GM23338 (cell line): ENCODE measurements at regions not wholly inside any gene's neighbourhood (a gene's known extent, or its start where the extent isn't known, plus 50 kb on each side); places are given as distances from the start of the nearest gene placed in this dataset.

Experiments used
- ATAC-seq: fragments of 200-7000 bp; cut with Tn5 transposase; 3 replicates; pipeline ENCODE4 v1.9.1; 2020
- DNase-seq: peaks from one replicate; pipeline ENCODE4 v3.0.0-alpha.2; 2015; ENCODE audit warnings: low spot score
- H2AFZ ChIP-seq: fragments of 200-600 bp; sonication (generic); 2 replicates; pipeline ENCODE4 v1.8.0; 2016; ENCODE audit warnings: antibody characterized with exemption, mild to moderate bottlenecking, moderate library complexity
- H3F3A ChIP-seq: fragments of 200-600 bp; sonication (generic); replicated peaks from 2 replicates; pipeline ENCODE4 v1.8.0; 2017; ENCODE audit warnings: antibody characterized with exemption, mixed run types, low read depth
- H3K27ac ChIP-seq: fragments of 200-600 bp; sonication (generic); 2 replicates; pipeline ENCODE4 v1.6.1; 2016; ENCODE audit warnings: low read depth
- H3K27me3 ChIP-seq: fragments of 200-600 bp; sonication (generic); 2 replicates; pipeline ENCODE4 v1.8.0; 2016; ENCODE audit warnings: mild to moderate bottlenecking, mixed run types, moderate library complexity; ENCODE audit not compliant: insufficient read depth
- H3K36me3 ChIP-seq: fragments of 200-600 bp; sonication (generic); 2 replicates; pipeline ENCODE4 v1.8.0; 2016; ENCODE audit warnings: mild to moderate bottlenecking; ENCODE audit not compliant: insufficient read depth
- H3K4me1 ChIP-seq: fragments of 200-600 bp; sonication (generic); 2 replicates; pipeline ENCODE4 v1.8.0; 2016; ENCODE audit warnings: mild to moderate bottlenecking, moderate library complexity; ENCODE audit not compliant: insufficient read depth
- H3K4me2 ChIP-seq: fragments of 200-600 bp; sonication (generic); 2 replicates; pipeline ENCODE4 v1.7.1; 2017; ENCODE audit warnings: mixed run types
- H3K4me3 ChIP-seq: fragments of 200-600 bp; sonication (generic); 2 replicates; pipeline ENCODE4 v1.6.1; 2016; ENCODE audit warnings: mixed run types
- H3K79me2 ChIP-seq: fragments of 200-600 bp; sonication (generic); replicated peaks from 2 replicates; pipeline ENCODE4 v1.8.0; 2017; ENCODE audit warnings: mild to moderate bottlenecking; ENCODE audit not compliant: insufficient read depth
- H3K9me2 ChIP-seq: fragments of 200-600 bp; sonication (generic); 2 replicates; pipeline ENCODE4 v1.8.0; 2017; ENCODE audit not compliant: insufficient read depth
- H4K20me1 ChIP-seq: fragments of 200-600 bp; sonication (generic); replicated peaks from 2 replicates; pipeline ENCODE4 v1.8.0; 2017; ENCODE audit warnings: mild to moderate bottlenecking; ENCODE audit not compliant: insufficient read depth
- H3K27ac Mint-ChIP-seq: 2 replicates; pipeline ENCODE4 v1.8.0; 2020; ENCODE audit warnings: inconsistent platforms, mild to moderate bottlenecking, moderate library complexity, mixed read lengths
- H3K27me3 Mint-ChIP-seq: 3 replicates; pipeline ENCODE4 v1.8.0; 2022; ENCODE audit warnings: low read depth, mild to moderate bottlenecking, moderate library complexity, mixed read lengths, inconsistent platforms; ENCODE audit not compliant: insufficient read depth, poor library complexity
- H3K36me3 Mint-ChIP-seq: 3 replicates; pipeline ENCODE4 v1.8.0; 2021; ENCODE audit warnings: low read depth, mild to moderate bottlenecking, inconsistent platforms, moderate library complexity, mixed read lengths
- H3K4me1 Mint-ChIP-seq: 3 replicates; pipeline ENCODE4 v1.8.0; 2020; ENCODE audit warnings: mild to moderate bottlenecking, inconsistent platforms, mixed read lengths
- H3K4me3 Mint-ChIP-seq: 3 replicates; pipeline ENCODE4 v1.8.0; 2021; ENCODE audit warnings: moderate library complexity, mild to moderate bottlenecking, inconsistent platforms, mixed read lengths
- H3K9me3 Mint-ChIP-seq: 3 replicates; pipeline ENCODE4 v1.8.0; 2020; ENCODE audit warnings: moderate library complexity, mild to moderate bottlenecking, inconsistent platforms, mixed read lengths
- EZH2 ChIP-seq: fragments of 200-600 bp; sonication (generic); IDR thresholded peaks from one replicate; pipeline ENCODE4 v1.8.0; 2017; ENCODE audit warnings: antibody characterized with exemption, mild to moderate bottlenecking, low read depth; ENCODE audit not compliant: unreplicated experiment
- EZH2phosphoT487 ChIP-seq: fragments of 200-600 bp; sonication (generic); IDR thresholded peaks from one replicate; pipeline ENCODE4 v1.8.1; 2018; ENCODE audit warnings: antibody characterized with exemption; ENCODE audit not compliant: unreplicated experiment
- JUNB ChIP-seq: IDR thresholded peaks from one replicate; pipeline ENCODE4 v1.6.1; 2016; ENCODE audit warnings: antibody characterized with exemption; ENCODE audit not compliant: unreplicated experiment
- POLR2AphosphoS5 ChIP-seq: IDR thresholded peaks from 2 replicates; pipeline ENCODE4 v1.6.1; 2016; ENCODE audit warnings: antibody characterized with exemption, low read depth
- STAT1 ChIP-seq: IDR thresholded peaks from one replicate; pipeline ENCODE4 v1.6.1; 2016; ENCODE audit warnings: antibody characterized with exemption; ENCODE audit not compliant: unreplicated experiment
- ZNF114 ChIP-seq: fragments of 250-450 bp; sonication (Bioruptor Pico); IDR thresholded peaks from 2 replicates; pipeline ENCODE4 v1.5.0; 2020; ENCODE audit warnings: mild to moderate bottlenecking, moderate library complexity
- ZNF331 ChIP-seq: fragments of 250-450 bp; sonication (Bioruptor Pico); IDR thresholded peaks from 2 replicates; pipeline ENCODE4 v1.5.0; 2020; ENCODE audit warnings: low read depth, mild to moderate bottlenecking, moderate library complexity
- TF ChIP-seq, protein P1 (sequence below): IDR thresholded peaks from 2 replicates; pipeline ENCODE4 v1.6.1; 2016; ENCODE audit warnings: antibody characterized with exemption
- TF ChIP-seq, protein P2 (sequence below): IDR thresholded peaks from one replicate; pipeline ENCODE4 v1.6.1; 2018; ENCODE audit warnings: antibody characterized with exemption; ENCODE audit not compliant: unreplicated experiment
- TF ChIP-seq, protein P3 (sequence below): fragments of 250-450 bp; sonication (Bioruptor Pico); IDR thresholded peaks from 2 replicates; pipeline ENCODE4 v1.5.0; 2020; ENCODE audit warnings: mild to moderate bottlenecking, moderate library complexity

DNA sequence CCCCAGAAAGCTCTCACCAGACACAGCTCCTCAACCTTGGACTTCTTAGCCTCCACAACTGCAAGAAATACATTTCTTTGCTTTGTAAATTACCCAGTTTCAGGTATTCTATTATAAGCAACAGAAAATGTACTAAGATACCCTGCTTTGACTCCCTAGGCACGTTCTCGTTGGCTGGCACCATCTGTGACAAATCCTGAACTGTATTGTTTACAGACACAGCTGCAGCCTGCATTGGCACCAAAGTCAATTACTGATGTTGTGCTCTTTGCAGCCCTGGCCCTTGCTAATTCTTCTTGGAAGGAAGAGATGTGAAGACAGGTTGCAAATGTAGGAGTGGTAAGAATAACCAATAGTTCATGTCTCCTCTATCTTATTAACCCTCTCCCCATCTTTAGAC is 72.7 kb upstream of the FAM136A start:
- H4K20me1 ChIP-seq = no peaks in the 10 kb centered on the region
- H3K27me3 ChIP-seq = no peaks in the 10 kb centered on the region; the same call in 1 of the 2 replicates
- H3K4me3 ChIP-seq = no peak overlapping the region
- no peaks in the 10 kb centered on the region; the same call in 1 of the 2 replicates for H3K36me3 ChIP-seq
- ATAC-seq (no peak), DNase-seq (no peak)
- no peaks in the 10 kb centered on the region for H3F3A ChIP-seq
- H3K4me2 ChIP-seq = no peak overlapping the region
- Mint-ChIP-seq H3K4me3 (no peak overlapping the region), H3K27me3 (peaks cover 2% of the 10 kb centered on the region), H3K36me3 (no peaks in the 10 kb centered on the region), H3K27ac (no peak overlapping the region), H3K4me1 (no peaks in the 10 kb centered on the region), H3K9me3 (no peaks in the 10 kb centered on the region)
- no peak overlapping the region for H3K27ac ChIP-seq
- no peaks in the 10 kb centered on the region for H3K79me2 ChIP-seq
- H3K4me1 ChIP-seq = no peaks in the 10 kb centered on the region
- H3K9me2 ChIP-seq = no peaks in the 10 kb centered on the region
- H2AFZ ChIP-seq = no peak overlapping the region
- TF ChIP-seq JUNB = no peak
- no peak for TF ChIP-seq STAT1
- no peak for TF ChIP-seq POLR2AphosphoS5
- no peak for TF ChIP-seq EZH2phosphoT487
- TF ChIP-seq, protein P1, sequence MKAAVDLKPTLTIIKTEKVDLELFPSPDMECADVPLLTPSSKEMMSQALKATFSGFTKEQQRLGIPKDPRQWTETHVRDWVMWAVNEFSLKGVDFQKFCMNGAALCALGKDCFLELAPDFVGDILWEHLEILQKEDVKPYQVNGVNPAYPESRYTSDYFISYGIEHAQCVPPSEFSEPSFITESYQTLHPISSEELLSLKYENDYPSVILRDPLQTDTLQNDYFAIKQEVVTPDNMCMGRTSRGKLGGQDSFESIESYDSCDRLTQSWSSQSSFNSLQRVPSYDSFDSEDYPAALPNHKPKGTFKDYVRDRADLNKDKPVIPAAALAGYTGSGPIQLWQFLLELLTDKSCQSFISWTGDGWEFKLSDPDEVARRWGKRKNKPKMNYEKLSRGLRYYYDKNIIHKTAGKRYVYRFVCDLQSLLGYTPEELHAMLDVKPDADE = no peak
- TF ChIP-seq ZNF331 = no peak
- TF ChIP-seq, protein P2, sequence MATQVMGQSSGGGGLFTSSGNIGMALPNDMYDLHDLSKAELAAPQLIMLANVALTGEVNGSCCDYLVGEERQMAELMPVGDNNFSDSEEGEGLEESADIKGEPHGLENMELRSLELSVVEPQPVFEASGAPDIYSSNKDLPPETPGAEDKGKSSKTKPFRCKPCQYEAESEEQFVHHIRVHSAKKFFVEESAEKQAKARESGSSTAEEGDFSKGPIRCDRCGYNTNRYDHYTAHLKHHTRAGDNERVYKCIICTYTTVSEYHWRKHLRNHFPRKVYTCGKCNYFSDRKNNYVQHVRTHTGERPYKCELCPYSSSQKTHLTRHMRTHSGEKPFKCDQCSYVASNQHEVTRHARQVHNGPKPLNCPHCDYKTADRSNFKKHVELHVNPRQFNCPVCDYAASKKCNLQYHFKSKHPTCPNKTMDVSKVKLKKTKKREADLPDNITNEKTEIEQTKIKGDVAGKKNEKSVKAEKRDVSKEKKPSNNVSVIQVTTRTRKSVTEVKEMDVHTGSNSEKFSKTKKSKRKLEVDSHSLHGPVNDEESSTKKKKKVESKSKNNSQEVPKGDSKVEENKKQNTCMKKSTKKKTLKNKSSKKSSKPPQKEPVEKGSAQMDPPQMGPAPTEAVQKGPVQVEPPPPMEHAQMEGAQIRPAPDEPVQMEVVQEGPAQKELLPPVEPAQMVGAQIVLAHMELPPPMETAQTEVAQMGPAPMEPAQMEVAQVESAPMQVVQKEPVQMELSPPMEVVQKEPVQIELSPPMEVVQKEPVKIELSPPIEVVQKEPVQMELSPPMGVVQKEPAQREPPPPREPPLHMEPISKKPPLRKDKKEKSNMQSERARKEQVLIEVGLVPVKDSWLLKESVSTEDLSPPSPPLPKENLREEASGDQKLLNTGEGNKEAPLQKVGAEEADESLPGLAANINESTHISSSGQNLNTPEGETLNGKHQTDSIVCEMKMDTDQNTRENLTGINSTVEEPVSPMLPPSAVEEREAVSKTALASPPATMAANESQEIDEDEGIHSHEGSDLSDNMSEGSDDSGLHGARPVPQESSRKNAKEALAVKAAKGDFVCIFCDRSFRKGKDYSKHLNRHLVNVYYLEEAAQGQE = no peak
- no peak for TF ChIP-seq ZNF114
- TF ChIP-seq, protein P3, sequence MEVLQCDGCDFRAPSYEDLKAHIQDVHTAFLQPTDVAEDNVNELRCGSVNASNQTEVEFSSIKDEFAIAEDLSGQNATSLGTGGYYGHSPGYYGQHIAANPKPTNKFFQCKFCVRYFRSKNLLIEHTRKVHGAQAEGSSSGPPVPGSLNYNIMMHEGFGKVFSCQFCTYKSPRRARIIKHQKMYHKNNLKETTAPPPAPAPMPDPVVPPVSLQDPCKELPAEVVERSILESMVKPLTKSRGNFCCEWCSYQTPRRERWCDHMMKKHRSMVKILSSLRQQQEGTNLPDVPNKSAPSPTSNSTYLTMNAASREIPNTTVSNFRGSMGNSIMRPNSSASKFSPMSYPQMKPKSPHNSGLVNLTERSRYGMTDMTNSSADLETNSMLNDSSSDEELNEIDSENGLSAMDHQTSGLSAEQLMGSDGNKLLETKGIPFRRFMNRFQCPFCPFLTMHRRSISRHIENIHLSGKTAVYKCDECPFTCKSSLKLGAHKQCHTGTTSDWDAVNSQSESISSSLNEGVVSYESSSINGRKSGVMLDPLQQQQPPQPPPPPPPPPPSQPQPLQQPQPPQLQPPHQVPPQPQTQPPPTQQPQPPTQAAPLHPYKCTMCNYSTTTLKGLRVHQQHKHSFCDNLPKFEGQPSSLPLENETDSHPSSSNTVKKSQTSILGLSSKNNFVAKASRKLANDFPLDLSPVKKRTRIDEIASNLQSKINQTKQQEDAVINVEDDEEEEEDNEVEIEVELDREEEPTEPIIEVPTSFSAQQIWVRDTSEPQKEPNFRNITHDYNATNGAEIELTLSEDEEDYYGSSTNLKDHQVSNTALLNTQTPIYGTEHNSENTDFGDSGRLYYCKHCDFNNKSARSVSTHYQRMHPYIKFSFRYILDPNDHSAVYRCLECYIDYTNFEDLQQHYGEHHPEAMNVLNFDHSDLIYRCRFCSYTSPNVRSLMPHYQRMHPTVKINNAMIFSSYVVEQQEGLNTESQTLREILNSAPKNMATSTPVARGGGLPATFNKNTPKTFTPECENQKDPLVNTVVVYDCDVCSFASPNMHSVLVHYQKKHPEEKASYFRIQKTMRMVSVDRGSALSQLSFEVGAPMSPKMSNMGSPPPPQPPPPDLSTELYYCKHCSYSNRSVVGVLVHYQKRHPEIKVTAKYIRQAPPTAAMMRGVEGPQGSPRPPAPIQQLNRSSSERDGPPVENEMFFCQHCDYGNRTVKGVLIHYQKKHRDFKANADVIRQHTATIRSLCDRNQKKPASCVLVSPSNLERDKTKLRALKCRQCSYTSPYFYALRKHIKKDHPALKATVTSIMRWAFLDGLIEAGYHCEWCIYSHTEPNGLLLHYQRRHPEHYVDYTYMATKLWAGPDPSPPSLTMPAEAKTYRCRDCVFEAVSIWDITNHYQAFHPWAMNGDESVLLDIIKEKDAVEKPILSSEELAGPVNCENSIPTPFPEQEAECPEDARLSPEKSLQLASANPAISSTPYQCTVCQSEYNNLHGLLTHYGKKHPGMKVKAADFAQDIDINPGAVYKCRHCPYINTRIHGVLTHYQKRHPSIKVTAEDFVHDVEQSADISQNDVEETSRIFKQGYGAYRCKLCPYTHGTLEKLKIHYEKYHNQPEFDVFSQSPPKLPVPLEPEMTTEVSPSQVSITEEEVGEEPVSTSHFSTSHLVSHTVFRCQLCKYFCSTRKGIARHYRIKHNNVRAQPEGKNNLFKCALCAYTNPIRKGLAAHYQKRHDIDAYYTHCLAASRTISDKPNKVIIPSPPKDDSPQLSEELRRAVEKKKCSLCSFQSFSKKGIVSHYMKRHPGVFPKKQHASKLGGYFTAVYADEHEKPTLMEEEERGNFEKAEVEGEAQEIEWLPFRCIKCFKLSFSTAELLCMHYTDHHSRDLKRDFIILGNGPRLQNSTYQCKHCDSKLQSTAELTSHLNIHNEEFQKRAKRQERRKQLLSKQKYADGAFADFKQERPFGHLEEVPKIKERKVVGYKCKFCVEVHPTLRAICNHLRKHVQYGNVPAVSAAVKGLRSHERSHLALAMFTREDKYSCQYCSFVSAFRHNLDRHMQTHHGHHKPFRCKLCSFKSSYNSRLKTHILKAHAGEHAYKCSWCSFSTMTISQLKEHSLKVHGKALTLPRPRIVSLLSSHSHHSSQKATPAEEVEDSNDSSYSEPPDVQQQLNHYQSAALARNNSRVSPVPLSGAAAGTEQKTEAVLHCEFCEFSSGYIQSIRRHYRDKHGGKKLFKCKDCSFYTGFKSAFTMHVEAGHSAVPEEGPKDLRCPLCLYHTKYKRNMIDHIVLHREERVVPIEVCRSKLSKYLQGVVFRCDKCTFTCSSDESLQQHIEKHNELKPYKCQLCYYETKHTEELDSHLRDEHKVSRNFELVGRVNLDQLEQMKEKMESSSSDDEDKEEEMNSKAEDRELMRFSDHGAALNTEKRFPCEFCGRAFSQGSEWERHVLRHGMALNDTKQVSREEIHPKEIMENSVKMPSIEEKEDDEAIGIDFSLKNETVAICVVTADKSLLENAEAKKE (CRISPR knock-in tag) = no peak
- no peak for TF ChIP-seq EZH2
